WTC11 (cell line): ENCODE measurements at regions not wholly inside any gene's neighbourhood (a gene's known extent, or its start where the extent isn't known, plus 50 kb on each side); places are given as distances from the start of the nearest gene placed in this dataset.

Experiments
- ATAC-seq: fragments of 200-7000 bp; cut with Tn5 transposase; 2 replicates; pipeline ENCODE4 v1.10.0; 2021; ENCODE audit warnings: mild to moderate bottlenecking, moderate library complexity
- CTCF ChIA-PET: fragments of 300-600 bp; sonication (Branson Sonifier 250); formaldehyde crosslinking; loops from one replicate; lab custom pipeline; 2021; ENCODE audit warnings: antibody characterized with exemption; lab: Charles Lee
- POLR2A ChIA-PET: fragments of 350-600 bp; sonication (Branson Sonifier 250); formaldehyde crosslinking; loops from one replicate; lab custom pipeline; 2021; ENCODE audit warnings: antibody characterized with exemption; lab: Charles Lee
- DNase-seq: peaks from one replicate; pipeline ENCODE4 v3.0.0; 2021; ENCODE audit warnings: low spot score
- H3K27ac Mint-ChIP-seq: 2 replicates; pipeline ENCODE4 v1.8.0; 2021; ENCODE audit warnings: mixed read lengths
- H3K27me3 Mint-ChIP-seq: 2 replicates; pipeline ENCODE4 v1.8.0; 2021; ENCODE audit warnings: low read depth, mild to moderate bottlenecking, moderate library complexity, mixed read lengths
- H3K36me3 Mint-ChIP-seq: 2 replicates; pipeline ENCODE4 v1.8.0; 2021; ENCODE audit warnings: mixed read lengths
- H3K4me1 Mint-ChIP-seq: 2 replicates; pipeline ENCODE4 v1.8.0; 2022; ENCODE audit warnings: mixed read lengths
- H3K4me3 Mint-ChIP-seq: 2 replicates; pipeline ENCODE4 v1.8.0; 2021; ENCODE audit warnings: mild to moderate bottlenecking, moderate library complexity, mixed read lengths
- H3K9me3 Mint-ChIP-seq: 2 replicates; pipeline ENCODE4 v1.8.0; 2021; ENCODE audit warnings: mixed read lengths
- ATF1 ChIP-seq: sonication (generic); formaldehyde crosslinking; IDR thresholded peaks from 2 replicates; pipeline ENCODE4 v1.8.1; 2023; ENCODE audit warnings: mild to moderate bottlenecking, moderate library complexity, missing genetic modification reagents
- NFATC4 ChIP-seq: fragments of 250-450 bp; sonication (Bioruptor Pico); IDR thresholded peaks from 2 replicates; pipeline ENCODE4 v1.9.0; 2021; ENCODE audit warnings: mild to moderate bottlenecking
- NR1H2 ChIP-seq: sonication (generic); formaldehyde crosslinking; IDR thresholded peaks from 2 replicates; pipeline ENCODE4 v1.9.0; 2021; ENCODE audit warnings: mild to moderate bottlenecking, moderate library complexity, missing genetic modification reagents
- PRRX2 ChIP-seq: fragments of 250-450 bp; sonication (Bioruptor Pico); IDR thresholded peaks from 2 replicates; pipeline ENCODE4 v1.8.0; 2021; ENCODE audit warnings: mild to moderate bottlenecking
- SMAD4 ChIP-seq: sonication (generic); formaldehyde crosslinking; IDR thresholded peaks from 2 replicates; pipeline ENCODE4 v1.8.0; 2022; ENCODE audit warnings: mild to moderate bottlenecking, missing genetic modification reagents
- TEAD1 ChIP-seq: sonication (generic); formaldehyde crosslinking; IDR thresholded peaks from 2 replicates; pipeline ENCODE4 v1.8.0; 2022; ENCODE audit warnings: mild to moderate bottlenecking, missing genetic modification reagents
- ZBTB21 ChIP-seq: sonication (generic); formaldehyde crosslinking; IDR thresholded peaks from 2 replicates; pipeline ENCODE4 v1.8.1; 2023; ENCODE audit warnings: mild to moderate bottlenecking, missing genetic modification reagents, borderline replicate concordance
- ZNF219 ChIP-seq: sonication (generic); formaldehyde crosslinking; IDR thresholded peaks from 2 replicates; pipeline ENCODE4 v1.8.0; 2023; ENCODE audit warnings: missing genetic modification reagents, mild to moderate bottlenecking, borderline replicate concordance
- ZNF281 ChIP-seq: sonication (generic); formaldehyde crosslinking; IDR thresholded peaks from 2 replicates; pipeline ENCODE4 v1.8.0; 2023; ENCODE audit warnings: mild to moderate bottlenecking, missing genetic modification reagents
- ZNF416 ChIP-seq: fragments of 250-450 bp; sonication (Bioruptor Pico); IDR thresholded peaks from 2 replicates; pipeline ENCODE4 v1.9.0; 2021; ENCODE audit warnings: mild to moderate bottlenecking, inconsistent platforms
- ZNF423 ChIP-seq: fragments of 250-450 bp; sonication (Bioruptor Pico); IDR thresholded peaks from 2 replicates; pipeline ENCODE4 v2.1.2; 2022; ENCODE audit warnings: mild to moderate bottlenecking, moderate library complexity
- ZNF532 ChIP-seq: fragments of 250-450 bp; sonication (Bioruptor Pico); IDR thresholded peaks from 2 replicates; pipeline ENCODE4 v1.9.0; 2021; ENCODE audit warnings: mild to moderate bottlenecking, borderline replicate concordance
- TF ChIP-seq, protein P1 (sequence below): sonication (generic); formaldehyde crosslinking; IDR thresholded peaks from 2 replicates; pipeline ENCODE4 v1.8.1; 2023; ENCODE audit warnings: mild to moderate bottlenecking, moderate library complexity, missing genetic modification reagents
- TF ChIP-seq, protein P2 (sequence below): sonication (generic); formaldehyde crosslinking; IDR thresholded peaks from 2 replicates; pipeline ENCODE4 v1.8.1; 2022; ENCODE audit warnings: low read depth, mild to moderate bottlenecking, moderate library complexity, missing genetic modification reagents, borderline replicate concordance
- TF ChIP-seq, protein P3 (sequence below): sonication (generic); formaldehyde crosslinking; IDR thresholded peaks from 2 replicates; pipeline ENCODE4 v1.8.1; 2023; ENCODE audit warnings: mild to moderate bottlenecking, missing genetic modification reagents, moderate library complexity
- TF ChIP-seq, protein P4 (sequence below): fragments of 250-450 bp; sonication (Bioruptor Pico); IDR thresholded peaks from 2 replicates; pipeline ENCODE4 v1.8.0; 2021; ENCODE audit warnings: mild to moderate bottlenecking
- TF ChIP-seq, protein P5 (sequence below): sonication (generic); formaldehyde crosslinking; IDR thresholded peaks from 2 replicates; pipeline ENCODE4 v1.8.0; 2022; ENCODE audit warnings: missing genetic modification reagents

DNA sequence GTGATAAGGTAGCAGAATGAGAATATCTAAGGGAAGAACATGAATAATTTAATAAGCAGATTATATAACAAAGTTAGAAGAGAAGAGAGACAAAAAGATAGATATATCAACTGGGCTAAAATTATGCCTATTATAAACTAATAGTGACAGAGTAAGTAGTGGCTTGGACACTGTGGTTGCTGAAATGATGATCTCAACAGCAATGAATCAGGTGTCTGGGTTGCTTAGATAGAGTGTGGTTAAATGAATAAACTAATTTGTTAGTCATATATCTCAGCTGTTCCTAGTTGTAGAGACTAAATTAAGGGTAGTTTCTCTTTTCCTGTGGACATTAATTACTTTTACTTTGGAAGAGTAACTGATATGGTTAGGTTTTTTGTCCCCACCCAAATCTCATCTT is 1485.4 kb upstream of the CELF4 start:
- TF ChIP-seq, protein P1, sequence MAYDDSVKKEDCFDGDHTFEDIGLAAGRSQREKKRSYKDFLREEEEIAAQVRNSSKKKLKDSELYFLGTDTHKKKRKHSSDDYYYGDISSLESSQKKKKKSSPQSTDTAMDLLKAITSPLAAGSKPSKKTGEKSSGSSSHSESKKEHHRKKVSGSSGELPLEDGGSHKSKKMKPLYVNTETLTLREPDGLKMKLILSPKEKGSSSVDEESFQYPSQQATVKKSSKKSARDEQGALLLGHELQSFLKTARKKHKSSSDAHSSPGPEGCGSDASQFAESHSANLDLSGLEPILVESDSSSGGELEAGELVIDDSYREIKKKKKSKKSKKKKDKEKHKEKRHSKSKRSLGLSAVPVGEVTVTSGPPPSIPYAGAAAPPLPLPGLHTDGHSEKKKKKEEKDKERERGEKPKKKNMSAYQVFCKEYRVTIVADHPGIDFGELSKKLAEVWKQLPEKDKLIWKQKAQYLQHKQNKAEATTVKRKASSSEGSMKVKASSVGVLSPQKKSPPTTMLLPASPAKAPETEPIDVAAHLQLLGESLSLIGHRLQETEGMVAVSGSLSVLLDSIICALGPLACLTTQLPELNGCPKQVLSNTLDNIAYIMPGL (CRISPR knock-in tag) = no peak
- TF ChIP-seq ATF1 (CRISPR knock-in tag) (no peak), ZNF219 (CRISPR knock-in tag) (no peak), SMAD4 (no peak), TEAD1 (no peak), ZBTB21 (CRISPR knock-in tag) (no peak)
- TF ChIP-seq, protein P2, sequence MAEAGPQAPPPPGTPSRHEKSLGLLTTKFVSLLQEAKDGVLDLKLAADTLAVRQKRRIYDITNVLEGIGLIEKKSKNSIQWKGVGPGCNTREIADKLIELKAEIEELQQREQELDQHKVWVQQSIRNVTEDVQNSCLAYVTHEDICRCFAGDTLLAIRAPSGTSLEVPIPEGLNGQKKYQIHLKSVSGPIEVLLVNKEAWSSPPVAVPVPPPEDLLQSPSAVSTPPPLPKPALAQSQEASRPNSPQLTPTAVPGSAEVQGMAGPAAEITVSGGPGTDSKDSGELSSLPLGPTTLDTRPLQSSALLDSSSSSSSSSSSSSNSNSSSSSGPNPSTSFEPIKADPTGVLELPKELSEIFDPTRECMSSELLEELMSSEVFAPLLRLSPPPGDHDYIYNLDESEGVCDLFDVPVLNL (CRISPR knock-in tag) = no peak
- TF ChIP-seq, protein P3, sequence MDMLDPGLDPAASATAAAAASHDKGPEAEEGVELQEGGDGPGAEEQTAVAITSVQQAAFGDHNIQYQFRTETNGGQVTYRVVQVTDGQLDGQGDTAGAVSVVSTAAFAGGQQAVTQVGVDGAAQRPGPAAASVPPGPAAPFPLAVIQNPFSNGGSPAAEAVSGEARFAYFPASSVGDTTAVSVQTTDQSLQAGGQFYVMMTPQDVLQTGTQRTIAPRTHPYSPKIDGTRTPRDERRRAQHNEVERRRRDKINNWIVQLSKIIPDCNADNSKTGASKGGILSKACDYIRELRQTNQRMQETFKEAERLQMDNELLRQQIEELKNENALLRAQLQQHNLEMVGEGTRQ (CRISPR knock-in tag) = no peak
- H3K36me3 Mint-ChIP-seq = no peaks in the 10 kb centered on the region
- no peak overlapping the region for H3K27ac Mint-ChIP-seq
- DNase-seq (no peak), ATAC-seq (no peak)
- peaks cover 8% of the 10 kb centered on the region for H3K4me1 Mint-ChIP-seq
- no peak overlapping the region for H3K4me3 Mint-ChIP-seq
- peaks cover 4% of the 10 kb centered on the region; the same call in 1 of the 2 replicates for H3K9me3 Mint-ChIP-seq
- ChIA-PET CTCF (no interaction called here), POLR2A (no interaction called here)
- no peaks in the 10 kb centered on the region for H3K27me3 Mint-ChIP-seq

DNA sequence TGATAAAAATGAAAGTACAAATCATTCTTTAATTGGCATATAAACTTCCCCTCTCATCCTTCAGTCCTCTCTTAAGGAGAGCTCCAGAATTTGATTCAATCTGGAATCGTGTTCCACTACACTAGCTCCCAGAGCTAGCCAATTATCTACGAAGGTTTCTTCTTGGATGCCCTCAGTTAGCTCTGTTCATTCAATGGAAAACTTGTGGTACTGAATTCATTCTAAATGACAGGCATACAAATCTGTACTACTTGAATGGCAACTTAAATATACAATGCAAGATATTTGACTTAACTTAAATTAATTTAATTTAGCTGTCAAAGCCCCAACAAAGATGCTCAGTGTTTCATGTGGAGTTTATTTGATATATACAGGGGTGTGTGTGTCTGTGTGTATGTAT is 1474.2 kb upstream of the CELF4 start:
- H3K27ac Mint-ChIP-seq = no peak overlapping the region
- H3K9me3 Mint-ChIP-seq = peaks cover 5% of the 10 kb centered on the region; the same call in 1 of the 2 replicates
- no peak for DNase-seq
- H3K36me3 Mint-ChIP-seq = no peaks in the 10 kb centered on the region
- no peak for ATAC-seq
- H3K4me1 Mint-ChIP-seq = peaks cover 6% of the 10 kb centered on the region
- H3K27me3 Mint-ChIP-seq = no peaks in the 10 kb centered on the region; the same call in 1 of the 2 replicates
- no peak overlapping the region for H3K4me3 Mint-ChIP-seq
- ChIA-PET CTCF (no interaction called here), POLR2A (no interaction called here)
- TF ChIP-seq ZNF532 = no peak
- no peak for TF ChIP-seq ZNF281 (CRISPR knock-in tag)
- TF ChIP-seq ZNF423 (CRISPR knock-in tag) = no peak
- TF ChIP-seq, protein P4, sequence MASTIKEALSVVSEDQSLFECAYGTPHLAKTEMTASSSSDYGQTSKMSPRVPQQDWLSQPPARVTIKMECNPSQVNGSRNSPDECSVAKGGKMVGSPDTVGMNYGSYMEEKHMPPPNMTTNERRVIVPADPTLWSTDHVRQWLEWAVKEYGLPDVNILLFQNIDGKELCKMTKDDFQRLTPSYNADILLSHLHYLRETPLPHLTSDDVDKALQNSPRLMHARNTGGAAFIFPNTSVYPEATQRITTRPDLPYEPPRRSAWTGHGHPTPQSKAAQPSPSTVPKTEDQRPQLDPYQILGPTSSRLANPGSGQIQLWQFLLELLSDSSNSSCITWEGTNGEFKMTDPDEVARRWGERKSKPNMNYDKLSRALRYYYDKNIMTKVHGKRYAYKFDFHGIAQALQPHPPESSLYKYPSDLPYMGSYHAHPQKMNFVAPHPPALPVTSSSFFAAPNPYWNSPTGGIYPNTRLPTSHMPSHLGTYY (CRISPR knock-in tag) = no peak
- no peak for TF ChIP-seq NR1H2 (CRISPR knock-in tag)
- TF ChIP-seq SMAD4 = no peak
- TF ChIP-seq, protein P2 (CRISPR knock-in tag) = no peak
- TF ChIP-seq ZNF416 (CRISPR knock-in tag) = no peak
- TF ChIP-seq, protein P5, sequence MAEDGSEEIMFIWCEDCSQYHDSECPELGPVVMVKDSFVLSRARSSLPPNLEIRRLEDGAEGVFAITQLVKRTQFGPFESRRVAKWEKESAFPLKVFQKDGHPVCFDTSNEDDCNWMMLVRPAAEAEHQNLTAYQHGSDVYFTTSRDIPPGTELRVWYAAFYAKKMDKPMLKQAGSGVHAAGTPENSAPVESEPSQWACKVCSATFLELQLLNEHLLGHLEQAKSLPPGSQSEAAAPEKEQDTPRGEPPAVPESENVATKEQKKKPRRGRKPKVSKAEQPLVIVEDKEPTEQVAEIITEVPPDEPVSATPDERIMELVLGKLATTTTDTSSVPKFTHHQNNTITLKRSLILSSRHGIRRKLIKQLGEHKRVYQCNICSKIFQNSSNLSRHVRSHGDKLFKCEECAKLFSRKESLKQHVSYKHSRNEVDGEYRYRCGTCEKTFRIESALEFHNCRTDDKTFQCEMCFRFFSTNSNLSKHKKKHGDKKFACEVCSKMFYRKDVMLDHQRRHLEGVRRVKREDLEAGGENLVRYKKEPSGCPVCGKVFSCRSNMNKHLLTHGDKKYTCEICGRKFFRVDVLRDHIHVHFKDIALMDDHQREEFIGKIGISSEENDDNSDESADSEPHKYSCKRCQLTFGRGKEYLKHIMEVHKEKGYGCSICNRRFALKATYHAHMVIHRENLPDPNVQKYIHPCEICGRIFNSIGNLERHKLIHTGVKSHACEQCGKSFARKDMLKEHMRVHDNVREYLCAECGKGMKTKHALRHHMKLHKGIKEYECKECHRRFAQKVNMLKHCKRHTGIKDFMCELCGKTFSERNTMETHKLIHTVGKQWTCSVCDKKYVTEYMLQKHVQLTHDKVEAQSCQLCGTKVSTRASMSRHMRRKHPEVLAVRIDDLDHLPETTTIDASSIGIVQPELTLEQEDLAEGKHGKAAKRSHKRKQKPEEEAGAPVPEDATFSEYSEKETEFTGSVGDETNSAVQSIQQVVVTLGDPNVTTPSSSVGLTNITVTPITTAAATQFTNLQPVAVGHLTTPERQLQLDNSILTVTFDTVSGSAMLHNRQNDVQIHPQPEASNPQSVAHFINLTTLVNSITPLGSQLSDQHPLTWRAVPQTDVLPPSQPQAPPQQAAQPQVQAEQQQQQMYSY (CRISPR knock-in tag) = no peak
- TF ChIP-seq PRRX2 (CRISPR knock-in tag) = no peak
- TF ChIP-seq NFATC4 (CRISPR knock-in tag) = no peak
